ENCODE measurements at regions not wholly inside any gene's neighbourhood (a gene's known extent, or its start where the extent isn't known, plus 50 kb on each side); places are given as distances from the start of the nearest gene placed in this dataset.

DNA sequence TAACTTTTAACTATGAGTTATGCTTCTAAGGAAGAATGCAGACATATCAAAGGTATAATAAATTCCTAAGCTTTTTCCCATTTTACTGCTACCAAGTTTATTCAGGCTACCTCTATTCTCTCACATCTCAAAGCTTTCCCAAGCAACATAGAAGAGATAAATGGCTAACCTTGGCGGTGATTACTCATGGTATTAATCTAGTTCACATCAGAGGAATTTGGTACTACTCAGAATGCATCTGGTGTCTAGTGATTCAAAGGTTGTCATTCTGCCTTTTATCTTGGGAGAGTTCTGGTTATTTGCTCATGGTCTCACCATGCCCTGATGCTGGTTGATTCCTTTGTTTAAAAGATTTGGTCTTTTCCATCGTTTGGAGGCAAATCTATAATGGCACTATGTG, 182.7 kb downstream of the TAF11L14 start:
- Histone ChIP-seq H3K27me3 (ENCODE audit: control insufficient read depth in 1 of 2, insufficient read depth in 2 of 2, low read length in 2 of 2) (no peaks in the 10 kb centered on the region), H3K27ac (ENCODE audit: extremely low read length, insufficient read depth, low read length) (no peak overlapping the region), H3K4me3 (replicated peaks in 1 of 3; ENCODE audit: insufficient read depth in 1 of 3, low read depth in 2 of 3, low read length in 3 of 3) (no peak overlapping the region), H3K36me3 (replicated peaks in 1 of 2; ENCODE audit: control insufficient read depth in 1 of 2, insufficient read depth in 2 of 2, low read length in 2 of 2) (no peaks in the 10 kb centered on the region), H3K79me2 (ENCODE audit: insufficient read depth, low read length) (no peaks in the 10 kb centered on the region), H3K4me1 (ENCODE audit: insufficient read depth, low read length) (no peaks in the 10 kb centered on the region), H3K4me2 (ENCODE audit: low read depth, low read length) (no peak overlapping the region), H4K20me1 (ENCODE audit: insufficient read depth, low read length) (no peaks in the 10 kb centered on the region), H3K9ac (ENCODE audit: insufficient read depth, low read depth, low read length) (no peak overlapping the region), H2AFZ (ENCODE audit: low read length) (no peak overlapping the region), H3K9me3 (ENCODE audit: low read length) (peaks cover 82% of the 10 kb centered on the region)
- FAIRE-seq (no peak), ATAC-seq (no peak), DNase-seq (ENCODE audit: low spot score) (no peak)
- in situ Hi-C loops (cut with HindIII; ENCODE audit: extremely low pct_ligation_motif_present, low pct_unique_long_range_greater_than_20kb) (no loop called here), intact Hi-C loops (cut with micrococcal nuclease; ENCODE audit: unreplicated experiment) (no loop called here)
- ChIA-PET CTCF (ENCODE audit: low intra/inter-chr PET ratio, low total read pairs) (no interaction called here), POLR2A (no interaction called here)
- 0% methylated on average over 2 of the region's 2 CpGs for WGBS (ENCODE audit: low lambda C conversion rate)
- no TSS peak for BruUV-seq (replicated peaks)
- TF ChIP-seq, protein P1, sequence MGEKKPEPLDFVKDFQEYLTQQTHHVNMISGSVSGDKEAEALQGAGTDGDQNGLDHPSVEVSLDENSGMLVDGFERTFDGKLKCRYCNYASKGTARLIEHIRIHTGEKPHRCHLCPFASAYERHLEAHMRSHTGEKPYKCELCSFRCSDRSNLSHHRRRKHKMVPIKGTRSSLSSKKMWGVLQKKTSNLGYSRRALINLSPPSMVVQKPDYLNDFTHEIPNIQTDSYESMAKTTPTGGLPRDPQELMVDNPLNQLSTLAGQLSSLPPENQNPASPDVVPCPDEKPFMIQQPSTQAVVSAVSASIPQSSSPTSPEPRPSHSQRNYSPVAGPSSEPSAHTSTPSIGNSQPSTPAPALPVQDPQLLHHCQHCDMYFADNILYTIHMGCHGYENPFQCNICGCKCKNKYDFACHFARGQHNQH (CRISPR knock-in tag; IDR thresholded peaks at IDR 0.05): no peak
- TF ChIP-seq TCF7L2 (IDR thresholded peaks at IDR 0.05; ENCODE audit: low read depth, low read length) (no peak), ELF3 (CRISPR knock-in tag; IDR thresholded peaks at IDR 0.05) (no peak), ZNF337 (CRISPR knock-in tag; IDR thresholded peaks at IDR 0.05; ENCODE audit: borderline replicate concordance, low read depth) (no peak), ZNF441 (CRISPR knock-in tag; IDR thresholded peaks at IDR 0.05; ENCODE audit: borderline replicate concordance) (no peak), CEBPB (IDR thresholded peaks at IDR 0.05; ENCODE audit: borderline replicate concordance, low read depth, low read length) (no peak), ARNTL (CRISPR knock-in tag; IDR thresholded peaks at IDR 0.05) (no peak), RXRB (CRISPR knock-in tag; IDR thresholded peaks at IDR 0.05; ENCODE audit: borderline replicate concordance) (no peak), SOX6 (IDR thresholded peaks at IDR 0.05) (no peak), SOX6 (CRISPR knock-in tag; IDR thresholded peaks at IDR 0.05) (no peak), MED1 (CRISPR knock-in tag; IDR thresholded peaks at IDR 0.05) (no peak)
- TF ChIP-seq, protein P2, sequence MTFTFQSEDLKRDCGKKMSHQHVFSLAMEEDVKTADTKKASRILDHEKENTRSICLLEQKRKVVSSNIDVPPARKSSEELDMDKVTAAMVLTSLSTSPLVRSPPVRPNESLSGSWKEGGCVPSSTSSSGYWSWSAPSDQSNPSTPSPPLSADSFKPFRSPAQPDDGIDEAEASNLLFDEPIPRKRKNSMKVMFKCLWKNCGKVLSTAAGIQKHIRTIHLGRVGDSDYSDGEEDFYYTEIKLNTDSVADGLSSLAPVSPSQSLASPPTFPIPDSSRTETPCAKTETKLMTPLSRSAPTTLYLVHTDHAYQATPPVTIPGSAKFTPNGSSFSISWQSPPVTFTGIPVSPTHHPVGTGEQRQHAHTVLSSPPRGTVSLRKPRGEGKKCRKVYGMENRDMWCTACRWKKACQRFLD (CRISPR knock-in tag; IDR thresholded peaks at IDR 0.05; ENCODE audit: borderline replicate concordance): no peak
- TF ChIP-seq, protein P3, sequence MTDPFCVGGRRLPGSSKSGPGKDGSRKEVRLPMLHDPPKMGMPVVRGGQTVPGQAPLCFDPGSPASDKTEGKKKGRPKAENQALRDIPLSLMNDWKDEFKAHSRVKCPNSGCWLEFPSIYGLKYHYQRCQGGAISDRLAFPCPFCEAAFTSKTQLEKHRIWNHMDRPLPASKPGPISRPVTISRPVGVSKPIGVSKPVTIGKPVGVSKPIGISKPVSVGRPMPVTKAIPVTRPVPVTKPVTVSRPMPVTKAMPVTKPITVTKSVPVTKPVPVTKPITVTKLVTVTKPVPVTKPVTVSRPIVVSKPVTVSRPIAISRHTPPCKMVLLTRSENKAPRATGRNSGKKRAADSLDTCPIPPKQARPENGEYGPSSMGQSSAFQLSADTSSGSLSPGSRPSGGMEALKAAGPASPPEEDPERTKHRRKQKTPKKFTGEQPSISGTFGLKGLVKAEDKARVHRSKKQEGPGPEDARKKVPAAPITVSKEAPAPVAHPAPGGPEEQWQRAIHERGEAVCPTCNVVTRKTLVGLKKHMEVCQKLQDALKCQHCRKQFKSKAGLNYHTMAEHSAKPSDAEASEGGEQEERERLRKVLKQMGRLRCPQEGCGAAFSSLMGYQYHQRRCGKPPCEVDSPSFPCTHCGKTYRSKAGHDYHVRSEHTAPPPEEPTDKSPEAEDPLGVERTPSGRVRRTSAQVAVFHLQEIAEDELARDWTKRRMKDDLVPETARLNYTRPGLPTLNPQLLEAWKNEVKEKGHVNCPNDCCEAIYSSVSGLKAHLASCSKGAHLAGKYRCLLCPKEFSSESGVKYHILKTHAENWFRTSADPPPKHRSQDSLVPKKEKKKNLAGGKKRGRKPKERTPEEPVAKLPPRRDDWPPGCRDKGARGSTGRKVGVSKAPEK (CRISPR knock-in tag; IDR thresholded peaks at IDR 0.05; ENCODE audit: borderline replicate concordance): no peak
- TF ChIP-seq, protein P4, sequence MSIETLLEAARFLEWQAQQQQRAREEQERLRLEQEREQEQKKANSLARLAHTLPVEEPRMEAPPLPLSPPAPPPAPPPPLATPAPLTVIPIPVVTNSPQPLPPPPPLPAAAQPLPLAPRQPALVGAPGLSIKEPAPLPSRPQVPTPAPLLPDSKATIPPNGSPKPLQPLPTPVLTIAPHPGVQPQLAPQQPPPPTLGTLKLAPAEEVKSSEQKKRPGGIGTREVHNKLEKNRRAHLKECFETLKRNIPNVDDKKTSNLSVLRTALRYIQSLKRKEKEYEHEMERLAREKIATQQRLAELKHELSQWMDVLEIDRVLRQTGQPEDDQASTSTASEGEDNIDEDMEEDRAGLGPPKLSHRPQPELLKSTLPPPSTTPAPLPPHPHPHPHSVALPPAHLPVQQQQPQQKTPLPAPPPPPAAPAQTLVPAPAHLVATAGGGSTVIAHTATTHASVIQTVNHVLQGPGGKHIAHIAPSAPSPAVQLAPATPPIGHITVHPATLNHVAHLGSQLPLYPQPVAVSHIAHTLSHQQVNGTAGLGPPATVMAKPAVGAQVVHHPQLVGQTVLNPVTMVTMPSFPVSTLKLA (IDR thresholded peaks at IDR 0.05): no peak

Measured in HepG2 (cell line).